Fibroblast of the aortic adventitia (primary cell): ENCODE measurements at regions not wholly inside any gene's neighbourhood (a gene's known extent, or its start where the extent isn't known, plus 50 kb on each side); places are given as distances from the start of the nearest gene placed in this dataset.

Experiments
- DNase-seq: peaks from one replicate; pipeline ENCODE4 v3.0.0-alpha.2; 2010; ENCODE audit warnings: low read depth
- H3K4me3 ChIP-seq: 2 replicates; pipeline ENCODE4 v1.5.1; 2011; ENCODE audit warnings: low read depth, mild to moderate bottlenecking, control low read depth, low read length, moderate library complexity
- TF ChIP-seq, protein P1 (sequence below): IDR thresholded peaks from 2 replicates; pipeline ENCODE4 v1.5.1; 2011; ENCODE audit warnings: mild to moderate bottlenecking, low read length, control low read depth, inconsistent platforms; ENCODE audit not compliant: insufficient read depth

DNA sequence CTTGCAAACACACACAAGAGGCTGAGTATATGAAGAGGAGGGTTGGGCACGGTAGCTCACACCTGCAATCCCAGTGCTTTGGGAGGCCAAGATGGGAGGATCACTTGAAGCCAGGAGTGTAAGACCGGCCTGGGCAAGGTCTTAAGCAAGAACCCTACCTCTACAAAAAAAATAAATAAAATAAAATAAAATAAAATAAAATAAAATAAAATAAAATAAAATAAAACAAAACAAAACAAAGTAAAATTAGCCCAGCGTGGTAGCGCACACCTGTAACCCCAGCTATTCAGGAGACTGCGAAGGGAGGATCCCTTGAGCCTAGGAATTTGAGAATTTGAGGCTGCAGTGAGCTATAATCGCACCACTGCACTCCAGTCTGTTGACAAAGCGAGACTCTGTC is 337.9 kb downstream of the SHANK2 start:
- DNase-seq, result no peak
- H3K4me3 ChIP-seq, result no peak overlapping the region
- TF ChIP-seq, protein P1, sequence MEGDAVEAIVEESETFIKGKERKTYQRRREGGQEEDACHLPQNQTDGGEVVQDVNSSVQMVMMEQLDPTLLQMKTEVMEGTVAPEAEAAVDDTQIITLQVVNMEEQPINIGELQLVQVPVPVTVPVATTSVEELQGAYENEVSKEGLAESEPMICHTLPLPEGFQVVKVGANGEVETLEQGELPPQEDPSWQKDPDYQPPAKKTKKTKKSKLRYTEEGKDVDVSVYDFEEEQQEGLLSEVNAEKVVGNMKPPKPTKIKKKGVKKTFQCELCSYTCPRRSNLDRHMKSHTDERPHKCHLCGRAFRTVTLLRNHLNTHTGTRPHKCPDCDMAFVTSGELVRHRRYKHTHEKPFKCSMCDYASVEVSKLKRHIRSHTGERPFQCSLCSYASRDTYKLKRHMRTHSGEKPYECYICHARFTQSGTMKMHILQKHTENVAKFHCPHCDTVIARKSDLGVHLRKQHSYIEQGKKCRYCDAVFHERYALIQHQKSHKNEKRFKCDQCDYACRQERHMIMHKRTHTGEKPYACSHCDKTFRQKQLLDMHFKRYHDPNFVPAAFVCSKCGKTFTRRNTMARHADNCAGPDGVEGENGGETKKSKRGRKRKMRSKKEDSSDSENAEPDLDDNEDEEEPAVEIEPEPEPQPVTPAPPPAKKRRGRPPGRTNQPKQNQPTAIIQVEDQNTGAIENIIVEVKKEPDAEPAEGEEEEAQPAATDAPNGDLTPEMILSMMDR, result no peak

DNA sequence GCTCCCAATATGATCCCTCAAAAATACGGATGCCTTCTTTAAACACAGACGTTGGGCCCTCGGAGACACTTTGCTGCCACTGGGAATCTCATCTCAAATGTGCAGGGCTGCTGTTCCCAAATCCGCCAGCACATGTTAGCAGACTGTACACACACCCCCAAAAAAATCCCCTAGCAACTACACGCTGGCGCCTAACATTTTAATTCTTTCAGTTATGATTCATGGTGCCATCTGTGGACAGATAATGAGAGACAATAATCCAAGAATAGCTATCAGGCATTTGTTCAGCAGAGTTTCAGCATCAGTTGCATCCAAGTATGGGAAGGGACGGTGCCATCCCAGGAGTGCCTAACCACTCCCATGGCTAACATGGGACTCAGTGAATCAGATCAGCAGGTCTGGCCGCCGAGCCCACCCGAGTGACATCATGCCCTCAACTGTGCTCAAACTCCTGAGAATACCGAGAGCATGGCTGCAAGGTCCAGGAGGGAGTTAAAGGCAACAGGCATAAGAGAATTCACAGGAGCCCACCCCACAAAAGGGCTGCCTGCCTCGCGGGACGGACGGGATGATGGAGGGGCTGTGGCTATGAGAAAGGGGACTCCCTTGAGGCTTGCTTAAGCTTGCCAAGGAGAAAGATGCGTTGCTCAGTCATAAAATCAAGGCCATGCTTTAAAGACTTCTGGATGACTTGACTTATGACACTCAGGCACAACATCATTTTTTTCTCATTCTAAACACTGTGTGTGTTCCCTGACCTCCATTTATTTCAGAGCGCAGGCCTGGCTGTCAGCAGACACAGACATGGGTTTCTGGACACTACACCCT is 337.0 kb downstream of the SHANK2 start:
- TF ChIP-seq, protein P1, result no peak
- no peak for DNase-seq
- no peak overlapping the region for H3K4me3 ChIP-seq

DNA sequence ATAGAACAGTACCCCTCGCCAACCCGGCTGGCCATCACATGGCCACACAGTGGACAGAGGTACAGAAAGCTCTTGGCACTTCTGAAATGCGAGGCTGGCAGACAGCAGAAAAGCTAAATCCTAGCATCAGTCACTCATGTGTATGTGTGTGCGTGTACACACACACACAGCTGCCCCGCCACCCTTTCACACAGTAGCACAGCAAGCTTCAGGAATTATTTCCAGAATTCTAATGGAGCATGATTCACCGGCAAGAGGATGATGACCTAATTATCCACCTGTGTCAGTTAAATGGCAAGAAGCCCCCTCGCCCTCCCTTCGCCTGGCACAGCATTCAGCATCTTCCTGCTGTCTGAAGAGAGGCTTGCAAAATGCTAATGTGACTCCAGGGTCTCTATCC is 336.0 kb downstream of the SHANK2 start:
- H3K4me3 ChIP-seq, result no peak overlapping the region
- TF ChIP-seq, protein P1, result no peak
- DNase-seq, result no peak

DNA sequence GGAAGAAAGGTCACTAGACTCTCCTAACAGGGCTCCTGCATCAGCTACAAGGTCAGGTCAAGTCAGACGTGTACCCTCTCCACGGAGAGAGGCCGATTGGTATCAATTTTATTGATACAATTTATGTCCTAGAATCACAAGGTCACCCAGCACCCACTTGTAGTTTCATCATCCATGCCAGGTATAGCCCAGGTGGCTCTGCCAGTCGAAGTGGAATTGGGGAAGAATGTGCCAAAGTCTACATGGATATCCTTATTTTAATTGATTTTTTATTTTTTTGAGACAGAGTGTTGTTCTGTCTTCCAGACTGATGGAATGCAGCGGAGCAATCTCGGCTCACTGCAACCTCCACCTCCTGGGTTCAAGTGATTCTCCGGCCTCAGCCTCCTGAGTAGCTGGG is 334.1 kb downstream of the SHANK2 start:
- H3K4me3 ChIP-seq, result no peak overlapping the region
- TF ChIP-seq, protein P1, result no peak
- no peak for DNase-seq

DNA sequence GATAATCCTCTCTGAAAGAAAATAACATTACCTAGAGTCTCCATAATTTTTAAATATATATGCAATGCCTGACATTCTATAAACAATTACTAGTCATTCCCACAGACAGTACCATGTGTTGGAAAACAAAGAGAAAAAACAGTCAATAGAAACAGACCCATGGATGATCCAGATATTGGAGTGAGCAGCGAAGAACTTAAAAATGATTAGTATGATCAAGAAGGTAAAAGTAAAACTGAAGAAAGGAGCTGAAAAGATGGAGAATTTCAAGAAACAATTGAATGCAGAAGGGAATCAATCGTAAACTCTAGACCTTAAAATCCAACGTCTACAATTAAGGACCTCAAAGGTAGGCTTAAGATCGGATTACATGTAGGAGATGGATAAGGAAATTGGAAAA is 330.6 kb downstream of the SHANK2 start:
- H3K4me3 ChIP-seq, result no peak overlapping the region
- no peak for DNase-seq
- TF ChIP-seq, protein P1, result no peak

DNA sequence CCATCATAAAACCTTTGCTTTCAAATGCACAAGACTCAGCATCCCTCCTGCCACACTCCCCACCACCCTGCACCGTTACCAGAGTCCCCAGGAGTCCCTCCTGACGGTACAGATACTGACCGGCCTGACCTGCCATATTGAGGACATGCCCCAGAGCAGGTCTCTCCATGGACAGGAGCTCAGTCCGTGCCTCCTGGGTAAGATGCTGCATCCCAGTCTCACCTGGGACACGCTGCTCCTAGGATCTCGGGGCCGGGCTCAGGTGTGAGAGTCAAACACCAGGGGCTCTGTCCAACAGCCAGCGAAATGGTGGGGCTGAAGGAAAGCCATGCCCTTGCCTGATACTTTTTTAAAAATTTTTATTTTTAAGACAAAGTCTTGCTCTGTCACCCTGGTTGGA is 328.3 kb downstream of the SHANK2 start:
- H3K4me3 ChIP-seq, result no peak overlapping the region
- no peak for DNase-seq
- TF ChIP-seq, protein P1, result no peak

DNA sequence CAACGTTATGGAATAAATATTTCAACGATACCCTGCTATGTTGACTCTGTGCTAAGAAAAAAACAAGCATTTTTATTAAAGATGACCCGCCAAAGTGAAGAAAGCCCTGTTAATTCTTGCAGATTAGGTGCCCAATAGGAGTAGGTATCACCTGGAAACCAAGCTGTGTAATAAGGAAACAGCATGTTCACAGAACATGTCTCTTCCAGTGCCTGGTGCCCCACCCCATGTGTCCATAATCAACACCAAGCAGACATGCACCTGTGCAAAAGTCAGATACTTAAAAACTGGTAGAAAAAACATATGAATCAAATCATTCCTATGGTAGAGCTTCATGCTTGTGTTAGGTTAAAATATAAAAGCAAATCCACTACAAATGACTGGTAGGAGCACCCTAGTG is 327.1 kb downstream of the SHANK2 start:
- H3K4me3 ChIP-seq, result no peak overlapping the region

More for the DNA sequence above, 327.1 kb downstream of the SHANK2 start:
- DNase-seq, result no peak
- TF ChIP-seq, protein P1, result no peak
